HG02981 (cell line): ENCODE measurements at regions not wholly inside any gene's neighbourhood (a gene's known extent, or its start where the extent isn't known, plus 50 kb on each side); places are given as distances from the start of the nearest gene placed in this dataset.
"Not testable (repeated sequence)": the region's sequence is repeated elsewhere in the genome, so short reads cannot be mapped to it uniquely, and the experiment has no call there.

Experiments
- ATAC-seq: cut with Tn5 transposase; IDR thresholded peaks from one replicate; pipeline ENCODE4 v1.9.1; 2021; ENCODE audit warnings: mild to moderate bottlenecking, moderate library complexity; ENCODE audit not compliant: unreplicated experiment

DNA sequence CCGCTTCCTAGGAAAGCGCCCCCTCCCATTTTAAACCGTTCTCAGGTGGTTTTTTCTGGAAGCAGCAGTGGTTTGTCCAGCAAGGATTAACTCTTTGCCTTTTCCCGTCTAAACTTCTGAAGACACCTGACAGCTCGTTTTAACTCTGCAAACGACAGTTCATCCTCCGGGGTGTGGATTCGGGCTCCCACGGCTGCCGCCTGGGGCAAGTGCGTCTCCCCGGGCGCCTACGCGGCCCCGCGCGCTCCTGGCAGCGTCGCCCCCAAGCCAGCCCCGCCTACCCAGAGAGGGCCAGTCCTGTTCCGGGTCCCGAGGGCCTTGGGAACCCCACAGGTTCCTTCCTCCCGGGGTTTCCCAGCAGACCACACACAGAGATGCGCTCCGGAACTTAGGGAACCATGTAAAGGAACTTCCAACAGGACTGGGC is 54.4 kb downstream of the PRR18 start:
- ATAC-seq = no peak

- ATAC-seq = no peak
Measured at GRCh38 chr6:166253281-166253681, 54.9 kb downstream of the PRR18 start.

DNA sequence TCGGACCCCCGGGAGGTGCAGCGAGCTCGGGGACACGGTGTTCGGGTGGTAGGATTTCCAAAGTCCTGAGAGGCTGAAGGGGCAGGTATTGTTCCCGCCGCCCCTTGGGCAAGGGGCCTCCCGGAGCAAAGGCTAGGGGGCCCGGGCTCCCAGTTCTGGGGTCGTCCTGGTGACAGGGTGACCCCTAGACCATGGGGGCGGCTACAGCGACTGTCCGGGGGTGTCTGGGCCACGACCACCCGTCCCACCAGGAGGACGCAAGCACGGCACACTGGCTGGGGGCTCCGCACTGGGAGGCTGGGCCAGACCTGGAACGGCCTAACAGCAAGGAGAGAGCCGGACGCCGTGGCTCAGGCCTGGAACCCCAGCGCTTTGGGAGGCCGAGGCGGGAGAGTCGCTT is 55.6 kb downstream of the PRR18 start:
- ATAC-seq = no peak

DNA sequence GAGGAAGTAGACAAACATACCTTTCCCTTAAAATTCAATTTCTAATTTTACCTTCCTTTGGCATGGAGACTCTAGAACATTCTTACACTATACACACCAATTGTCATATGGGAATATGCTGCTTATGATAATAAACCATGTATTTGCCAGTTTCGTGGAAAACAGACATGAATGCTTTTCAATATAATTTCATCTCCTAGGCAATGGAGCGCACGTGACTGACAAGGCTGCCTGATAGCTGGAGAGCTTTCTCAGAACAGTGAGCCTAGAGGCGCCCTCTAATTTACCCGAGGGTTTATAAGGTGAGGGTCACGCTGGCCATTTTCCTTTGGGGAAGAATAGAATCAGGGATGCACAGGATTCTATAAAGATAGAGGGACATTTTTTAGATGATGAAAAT is 56.5 kb downstream of the PRR18 start:
- no peak for ATAC-seq

DNA sequence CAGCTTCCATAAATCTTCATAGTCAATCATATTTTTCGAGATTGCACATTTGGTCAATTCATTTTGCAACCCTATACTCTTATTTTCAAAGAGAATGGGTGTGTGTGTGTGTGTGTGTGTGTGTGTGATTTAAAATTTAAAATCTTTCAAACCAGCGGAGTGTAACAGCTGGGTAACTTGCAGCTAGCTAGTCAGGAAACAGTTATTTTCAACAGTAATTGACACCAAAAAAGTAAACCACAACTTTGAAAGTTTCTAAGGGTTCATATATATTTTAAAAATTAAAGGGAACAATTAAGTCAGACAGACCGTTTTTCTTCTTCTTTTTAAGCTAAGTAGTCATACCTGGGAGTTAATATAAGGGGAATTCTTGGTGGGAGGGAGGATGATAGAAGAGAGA is 57.0 kb downstream of the PRR18 start:
- ATAC-seq = no peak

DNA sequence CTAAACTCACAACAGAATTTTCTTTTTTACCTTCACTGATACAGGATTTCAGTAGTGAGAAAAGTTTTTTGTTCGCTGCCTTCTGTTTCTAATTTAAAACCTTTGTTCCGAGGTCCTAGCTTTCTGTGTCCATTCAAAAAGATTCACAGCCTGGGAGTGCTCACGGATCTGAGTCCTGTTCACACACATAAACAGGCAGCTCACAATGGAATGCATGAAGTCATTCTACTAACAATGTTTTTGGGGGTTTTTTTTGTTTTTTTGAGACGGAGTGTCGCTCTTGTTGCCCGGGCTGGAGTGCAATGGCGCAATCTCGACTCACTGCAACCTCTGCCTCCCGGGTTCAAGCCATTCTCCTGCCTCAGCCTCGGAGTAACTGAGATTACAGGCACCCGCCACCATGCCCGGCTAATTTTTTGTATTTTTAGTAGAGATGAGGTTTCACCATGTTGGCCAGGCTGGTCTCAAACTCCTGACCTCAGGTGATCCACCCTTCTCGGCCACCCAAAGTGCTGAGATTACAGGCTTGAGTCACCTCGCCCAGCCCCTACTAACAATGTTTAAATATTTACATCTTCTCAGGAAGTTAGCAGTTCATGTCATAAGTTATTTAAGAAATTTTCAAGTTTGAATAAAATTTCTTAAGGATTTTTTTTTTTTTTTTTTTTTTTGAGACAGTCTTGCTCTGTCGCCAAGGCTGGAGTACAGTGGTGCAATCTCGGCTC is 59.0 kb downstream of the PRR18 start:
- not testable (repeated sequence) for ATAC-seq

DNA sequence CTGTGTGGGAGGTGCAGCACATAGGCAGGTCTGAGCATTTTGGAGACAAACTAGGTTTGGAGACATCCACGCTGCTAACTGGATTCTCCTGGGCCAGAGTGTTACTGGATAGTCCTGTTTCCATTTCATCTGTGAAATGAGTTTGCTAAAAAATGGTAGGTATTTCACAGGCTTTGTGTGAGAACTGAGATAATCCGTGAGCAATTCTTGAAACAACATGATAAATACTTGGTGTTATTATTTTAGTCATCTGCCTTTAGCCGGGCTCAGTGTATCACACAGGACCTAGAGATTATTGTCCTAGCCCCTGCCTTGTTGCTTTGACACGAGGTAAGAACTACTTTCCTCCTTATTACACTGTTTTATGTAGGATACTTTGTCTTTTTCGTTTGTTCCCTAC is 63.0 kb downstream of the PRR18 start:
- ATAC-seq = no peak

- peak; percentile 80 for ATAC-seq
Measured at GRCh38 chr6:166244353-166245045, 63.7 kb downstream of the PRR18 start.

- no peak for ATAC-seq
Measured at GRCh38 chr6:166242888-166243287, 65.3 kb downstream of the PRR18 start.

GRCh38 chr6:166241974-166242373 is 66.2 kb downstream of the PRR18 start:
- no peak for ATAC-seq

DNA sequence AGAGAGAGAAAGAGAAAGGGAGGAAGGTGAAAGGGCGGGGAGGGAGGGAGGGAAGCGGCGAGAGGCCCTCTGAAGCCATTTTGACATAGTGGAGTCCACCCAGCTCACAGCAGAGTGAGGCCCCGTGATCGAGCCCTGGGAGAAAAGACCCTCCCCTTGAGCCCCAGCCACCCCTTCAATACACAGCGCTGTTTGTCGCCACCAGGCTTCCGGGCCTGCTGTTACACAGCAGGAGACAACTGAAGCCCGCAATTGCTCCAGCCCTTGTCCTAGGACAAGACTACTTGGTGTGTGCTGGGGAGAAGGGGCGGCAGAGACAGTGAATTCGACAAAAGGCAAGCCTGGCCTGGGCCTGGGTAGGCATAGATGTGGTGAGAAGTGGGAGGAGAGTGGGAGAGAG is 67.3 kb downstream of the PRR18 start:
- no peak for ATAC-seq

DNA sequence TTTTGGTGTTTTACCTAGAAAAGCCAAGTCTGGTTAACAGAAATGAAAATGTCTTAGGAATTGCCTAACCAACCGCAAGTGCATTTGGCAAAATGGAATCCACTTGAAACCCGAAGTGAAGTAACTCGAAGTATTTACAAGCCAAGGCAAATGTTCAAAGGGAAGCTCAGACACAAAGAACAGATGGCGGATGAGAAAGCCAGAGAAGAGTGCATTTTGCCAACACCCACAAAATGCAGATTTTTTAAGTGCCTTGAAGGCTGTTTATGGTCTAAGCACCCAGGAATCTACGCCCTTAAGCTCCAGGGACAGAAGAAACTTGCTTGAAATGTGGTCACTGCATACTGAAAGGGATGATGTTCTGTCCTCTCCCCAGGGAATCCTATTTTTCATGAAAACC is 70.0 kb upstream of the TBXT start:
- ATAC-seq = no peak

GRCh38 chr6:166236596-166236995 is 68.9 kb upstream of the TBXT start:
- ATAC-seq = no peak

GRCh38 chr6:166235666-166236292 is 68.1 kb upstream of the TBXT start:
- ATAC-seq = no peak

DNA sequence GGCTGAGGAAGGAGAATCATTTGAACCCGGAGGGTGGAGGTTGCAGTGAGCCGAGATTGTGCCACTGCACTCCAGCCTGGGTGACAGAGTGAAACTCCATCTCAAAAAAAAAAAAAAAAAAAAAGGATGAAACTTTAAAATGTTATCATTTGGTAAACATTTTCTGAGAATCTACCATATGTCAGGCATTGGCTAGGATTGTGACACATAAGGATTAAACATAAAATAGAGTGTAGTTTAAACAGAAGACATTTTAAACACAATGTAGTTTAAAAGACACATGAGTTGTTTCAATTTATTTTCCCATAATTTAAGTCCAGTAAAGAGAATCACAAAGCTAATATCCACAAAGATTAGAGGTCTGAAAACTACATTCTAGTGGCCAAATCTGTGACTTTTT is 63.5 kb upstream of the TBXT start:
- ATAC-seq = not testable (repeated sequence)

GRCh38 chr6:166228839-166229528 is 61.3 kb upstream of the TBXT start:
- ATAC-seq = no peak

GRCh38 chr6:166228425-166228824 is 60.8 kb upstream of the TBXT start:
- ATAC-seq = no peak

GRCh38 chr6:166223079-166223478 is 55.4 kb upstream of the TBXT start:
- ATAC-seq = no peak

DNA sequence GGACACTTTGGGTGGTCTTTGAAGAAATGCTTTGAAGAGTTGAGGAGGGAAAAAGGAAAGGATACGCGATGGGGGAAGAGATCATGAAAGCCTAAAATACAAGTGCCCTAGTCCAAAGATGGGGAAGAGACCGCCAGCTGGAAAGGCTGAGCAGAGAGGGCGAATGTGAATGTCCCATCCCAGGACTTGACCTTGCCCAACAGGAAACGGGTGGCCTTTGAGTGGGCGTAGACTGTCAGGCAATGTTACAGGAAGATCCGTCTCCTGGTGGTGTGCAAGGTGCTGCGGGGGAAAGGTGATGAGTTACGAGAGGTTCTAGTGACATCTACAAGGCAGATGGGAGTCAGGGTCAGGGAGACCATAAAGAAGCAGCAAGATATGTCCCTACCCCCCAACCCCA is 55.0 kb upstream of the TBXT start:
- no peak for ATAC-seq

DNA sequence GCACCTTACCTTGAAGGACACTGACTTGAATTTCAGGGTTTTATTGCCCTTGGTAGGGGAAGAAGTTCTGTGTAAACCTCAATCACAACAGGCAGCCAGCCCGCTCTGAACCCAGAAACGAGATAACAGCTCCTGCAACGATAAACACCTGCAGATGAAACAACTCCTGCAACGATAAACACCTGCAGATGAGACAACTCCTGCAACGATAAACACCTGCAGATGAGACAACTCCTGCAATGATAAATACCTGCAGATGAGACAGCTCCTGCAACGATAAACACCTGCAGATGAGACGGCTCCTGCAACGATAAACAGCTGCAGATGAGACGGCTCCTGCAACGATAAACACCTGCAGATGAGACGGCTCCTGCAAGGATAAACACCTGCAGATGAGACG is 54.0 kb upstream of the TBXT start:
- ATAC-seq = no peak

GRCh38 chr6:166221040-166221439 is 53.4 kb upstream of the TBXT start:
- no peak for ATAC-seq
